HG03135 (cell line): ENCODE measurements at regions not wholly inside any gene's neighbourhood (a gene's known extent, or its start where the extent isn't known, plus 50 kb on each side); places are given as distances from the start of the nearest gene placed in this dataset.
"Not testable (repeated sequence)": the region's sequence is repeated elsewhere in the genome, so short reads cannot be mapped to it uniquely, and the experiment has no call there.

Experiments used
- ATAC-seq: cut with Tn5 transposase; IDR thresholded peaks from one replicate; pipeline ENCODE4 v1.9.1; 2021; ENCODE audit warnings: mild to moderate bottlenecking, moderate library complexity; ENCODE audit not compliant: unreplicated experiment

DNA sequence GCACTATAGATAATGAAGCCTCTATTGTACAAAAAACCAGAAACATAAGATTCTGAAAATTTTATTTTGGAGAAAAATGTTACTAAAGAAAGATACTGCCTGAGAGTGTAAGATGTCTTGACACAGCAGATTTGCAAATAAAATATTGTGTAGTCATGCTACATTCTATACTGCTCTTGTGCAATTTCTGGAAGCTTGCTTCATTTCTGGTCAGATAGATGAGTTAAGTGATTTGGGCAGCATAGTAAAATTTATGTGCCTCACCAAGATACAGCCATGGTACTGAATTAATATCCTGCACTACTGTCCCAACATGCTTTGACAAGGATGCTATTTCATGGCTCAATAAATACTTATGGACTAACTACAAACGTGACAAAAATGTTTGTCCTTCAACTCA lies 55.1 kb upstream of the STARD13 start:
- ATAC-seq = no peak

DNA sequence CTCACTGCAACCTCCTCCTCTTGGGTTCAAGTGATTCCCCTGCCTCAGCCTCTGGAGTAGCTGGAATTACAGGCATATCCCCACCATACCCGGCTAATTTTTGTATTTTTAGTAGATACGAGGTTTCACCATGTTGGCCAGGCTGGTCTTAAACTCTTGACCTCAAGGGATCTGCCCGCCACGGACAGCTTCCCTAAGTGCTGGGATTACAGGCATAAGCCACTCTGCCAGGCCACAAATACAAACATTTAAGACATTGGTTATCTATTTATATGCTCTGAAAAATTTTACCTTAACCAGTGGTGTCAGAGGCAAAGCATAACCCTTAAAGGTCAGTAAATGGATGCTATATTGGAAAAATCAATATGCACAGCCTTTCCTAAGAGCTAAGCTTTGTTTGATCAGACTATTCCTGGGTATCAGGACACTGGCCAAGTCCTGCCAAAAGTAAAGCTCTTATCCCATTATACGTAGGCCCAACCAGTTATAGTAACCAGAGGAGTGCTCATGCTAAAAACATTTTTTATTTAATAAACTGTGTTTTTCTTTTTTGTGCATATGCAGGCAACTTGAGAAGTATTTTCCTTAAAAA lies 56.4 kb upstream of the STARD13 start:
- ATAC-seq = no peak

DNA sequence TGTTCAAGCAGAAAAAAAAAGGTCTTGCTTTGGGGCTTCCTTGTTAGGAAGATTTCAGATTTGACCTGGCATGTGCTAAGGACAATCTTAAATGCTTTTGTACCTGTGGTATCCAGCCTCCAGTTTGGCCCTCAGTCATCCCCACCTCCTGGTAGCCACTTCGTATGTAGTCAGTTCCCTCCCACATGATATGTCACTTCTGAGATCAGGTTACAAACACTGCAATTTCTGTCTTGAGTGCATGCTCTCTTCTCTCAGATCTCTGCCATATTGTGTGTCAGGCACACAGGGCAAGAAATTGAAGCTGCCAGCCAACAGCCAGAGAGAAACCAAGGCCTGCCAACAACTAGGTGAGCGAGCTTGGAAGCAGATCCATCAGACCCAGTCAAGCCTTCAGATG lies 60.3 kb upstream of the STARD13 start:
- no peak for ATAC-seq

DNA sequence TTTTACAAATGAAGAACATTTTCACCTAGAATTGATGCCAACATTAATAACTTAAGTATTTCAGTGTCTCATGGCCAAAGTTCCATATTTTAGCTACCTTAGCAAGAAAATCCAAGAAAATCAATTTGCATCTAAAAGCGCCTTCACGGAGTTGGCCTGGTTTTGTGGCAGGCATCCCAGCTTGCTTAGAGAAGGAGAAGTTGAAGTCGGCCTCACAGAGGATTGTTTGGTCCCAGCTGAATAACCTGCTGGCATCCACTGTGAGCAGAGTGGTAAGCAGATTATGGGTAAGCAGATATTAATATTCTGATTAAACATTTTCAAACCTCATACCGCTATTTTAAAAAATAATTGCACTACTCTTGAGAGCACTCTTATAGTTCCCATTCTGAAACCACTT lies 62.3 kb upstream of the STARD13 start:
- ATAC-seq = no peak

GRCh38 chr13:33348366-33348765 lies 62.8 kb upstream of the STARD13 start:
- ATAC-seq = no peak

DNA sequence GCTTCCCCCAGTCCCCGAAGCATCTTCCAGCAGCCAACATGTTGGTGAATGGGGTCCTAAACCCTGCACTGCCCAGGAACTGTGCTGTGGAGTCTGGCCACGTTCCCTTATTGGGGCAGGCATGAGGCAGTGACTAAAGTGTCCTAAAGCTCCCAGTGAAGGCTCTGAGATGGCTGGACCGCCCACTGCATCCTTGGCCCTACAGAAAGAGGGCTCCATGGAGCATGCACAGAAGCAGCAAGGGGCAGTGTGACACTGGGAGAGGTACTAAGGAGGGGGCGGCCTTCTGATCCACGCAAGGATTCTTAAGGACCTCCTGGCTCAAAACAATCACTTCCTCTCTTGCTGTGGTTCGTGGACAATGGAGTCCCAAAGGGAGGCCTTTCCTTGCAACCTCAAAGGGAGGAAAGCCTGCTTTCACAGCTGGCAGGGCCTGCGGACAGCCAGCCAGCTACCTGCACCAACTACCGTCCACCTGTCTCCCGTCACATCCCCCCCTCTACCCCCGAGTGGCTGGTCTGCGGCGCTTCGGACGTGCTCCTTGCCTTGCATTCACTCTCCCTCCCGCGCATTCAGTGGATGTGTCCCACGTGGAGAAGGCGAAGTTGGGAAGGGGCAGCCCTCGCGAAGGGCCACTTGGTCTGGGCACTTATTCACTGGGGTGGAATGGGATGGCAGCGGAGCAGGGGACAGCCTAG lies 63.9 kb upstream of the STARD13 start:
- ATAC-seq = no peak

DNA sequence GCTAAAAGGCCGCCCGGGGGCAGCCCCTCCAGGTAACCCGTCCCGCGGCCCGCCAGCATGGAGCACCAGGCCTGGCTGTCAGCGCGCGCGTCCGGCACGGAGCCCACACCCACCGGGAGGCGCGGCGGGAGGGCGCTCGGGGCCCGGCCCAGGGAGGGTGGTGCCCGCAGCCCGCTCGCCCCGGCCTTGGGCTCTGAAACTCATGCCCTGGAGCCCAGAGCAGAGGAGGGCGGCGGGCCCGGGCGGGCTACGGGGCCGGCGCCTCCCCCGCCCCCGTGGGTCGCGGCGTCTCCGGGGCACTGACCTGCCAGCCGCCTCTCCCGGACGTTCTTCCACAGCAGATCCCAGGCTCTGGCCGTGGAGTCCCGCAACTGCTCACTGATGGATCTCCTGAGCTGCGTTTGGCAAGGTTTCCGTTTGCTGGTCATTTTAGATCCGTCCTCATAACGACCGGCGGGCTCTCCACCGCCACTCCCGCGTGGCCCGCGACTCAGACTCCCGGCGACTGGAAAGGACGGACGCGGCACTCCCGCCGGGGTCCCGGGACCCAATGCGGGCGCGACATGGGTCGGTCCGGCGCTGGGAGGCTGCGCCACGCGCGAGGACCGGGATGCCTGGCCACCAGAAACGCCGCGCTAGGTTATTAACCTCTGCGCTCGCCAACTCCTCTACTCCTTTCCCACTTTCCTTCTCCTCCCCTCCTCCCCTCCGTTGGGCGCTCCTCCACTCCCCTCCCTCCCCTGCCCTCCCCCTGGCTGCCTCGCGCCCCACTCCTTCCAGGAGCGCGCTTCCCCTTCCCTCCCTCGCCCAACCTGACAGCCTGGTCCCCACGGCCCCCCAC lies 64.7 kb upstream of the STARD13 start:
- ATAC-seq = no peak

GRCh38 chr13:33351319-33351718 lies 65.8 kb upstream of the STARD13 start:
- ATAC-seq = no peak

DNA sequence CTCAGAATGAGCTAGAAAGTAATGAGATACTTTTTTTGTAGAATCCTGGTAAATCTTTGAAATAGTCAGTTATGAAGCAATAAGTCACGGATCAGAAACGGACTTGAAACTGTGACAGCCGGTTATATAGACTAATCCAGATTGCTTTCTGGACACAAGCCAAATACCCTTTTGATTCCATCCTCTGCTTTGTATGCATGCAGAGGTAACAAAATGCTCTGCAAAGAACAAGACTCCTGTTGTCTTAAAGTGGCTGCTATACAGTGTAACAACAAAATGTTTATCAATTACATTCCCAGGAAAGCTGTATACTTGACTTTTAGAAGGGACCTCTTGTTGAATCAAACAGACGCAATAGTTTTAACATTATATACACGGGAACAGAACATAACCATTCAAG lies 66.5 kb upstream of the STARD13 start:
- no peak for ATAC-seq

- ATAC-seq = no peak
Observed at GRCh38 chr13:33352526-33352925, 67.0 kb upstream of the STARD13 start.

- ATAC-seq = peak; percentile 51
Observed at GRCh38 chr13:33353210-33353609, 67.7 kb upstream of the STARD13 start.

DNA sequence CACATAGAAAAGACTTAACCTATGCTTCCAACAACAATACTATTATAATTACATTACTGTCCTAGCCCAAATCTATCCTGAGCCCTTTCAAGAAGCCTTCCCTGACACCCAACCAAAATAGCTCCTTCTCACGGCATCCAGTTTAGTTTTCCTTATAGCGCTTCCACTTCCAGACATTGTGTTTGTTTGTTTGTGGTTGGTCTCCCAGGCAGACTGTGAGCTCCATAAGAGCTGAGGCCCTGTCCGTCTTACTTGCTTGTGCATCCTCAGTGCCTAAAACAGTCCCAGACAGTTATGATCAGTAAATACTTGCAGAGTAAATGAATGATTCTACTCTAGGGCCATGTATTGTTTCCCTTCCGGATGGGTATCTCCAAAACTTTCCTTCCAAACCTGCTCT lies 68.1 kb upstream of the STARD13 start:
- no peak for ATAC-seq

DNA sequence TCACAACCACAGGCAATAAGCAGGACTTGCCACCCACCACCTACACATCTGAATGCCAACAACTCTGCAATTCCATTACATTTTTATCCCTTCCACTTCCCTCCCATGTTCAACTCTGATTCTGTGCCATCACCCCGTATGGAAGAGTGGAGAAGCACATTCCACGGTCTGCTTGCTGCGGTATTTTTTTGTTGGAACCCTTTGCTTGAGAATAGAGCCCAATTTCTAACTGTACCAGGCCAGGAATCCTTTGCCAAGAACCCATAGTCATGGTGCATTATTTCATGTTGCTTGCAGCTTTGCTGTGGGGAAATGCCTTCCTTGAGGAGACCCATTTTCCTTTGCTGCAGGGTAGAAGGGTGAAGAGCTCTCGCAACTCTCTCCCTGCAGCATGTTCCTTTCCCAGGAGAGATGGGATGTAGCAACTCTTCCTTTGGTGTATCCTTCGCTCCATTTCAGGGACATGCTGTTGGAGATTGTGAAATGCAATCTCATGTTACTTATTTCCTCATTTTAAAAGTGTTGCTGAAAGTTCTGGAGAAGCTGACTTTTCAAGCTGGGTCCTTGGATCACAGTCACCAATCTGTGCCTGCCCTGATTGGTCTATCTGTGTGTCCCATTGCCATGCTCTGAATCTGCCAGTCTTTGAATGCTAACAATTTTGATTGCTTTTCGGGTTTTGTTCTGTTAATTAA lies 69.8 kb upstream of the STARD13 start:
- no peak for ATAC-seq

GRCh38 chr13:33358076-33358475 lies 72.5 kb upstream of the STARD13 start:
- ATAC-seq = not testable (repeated sequence)

DNA sequence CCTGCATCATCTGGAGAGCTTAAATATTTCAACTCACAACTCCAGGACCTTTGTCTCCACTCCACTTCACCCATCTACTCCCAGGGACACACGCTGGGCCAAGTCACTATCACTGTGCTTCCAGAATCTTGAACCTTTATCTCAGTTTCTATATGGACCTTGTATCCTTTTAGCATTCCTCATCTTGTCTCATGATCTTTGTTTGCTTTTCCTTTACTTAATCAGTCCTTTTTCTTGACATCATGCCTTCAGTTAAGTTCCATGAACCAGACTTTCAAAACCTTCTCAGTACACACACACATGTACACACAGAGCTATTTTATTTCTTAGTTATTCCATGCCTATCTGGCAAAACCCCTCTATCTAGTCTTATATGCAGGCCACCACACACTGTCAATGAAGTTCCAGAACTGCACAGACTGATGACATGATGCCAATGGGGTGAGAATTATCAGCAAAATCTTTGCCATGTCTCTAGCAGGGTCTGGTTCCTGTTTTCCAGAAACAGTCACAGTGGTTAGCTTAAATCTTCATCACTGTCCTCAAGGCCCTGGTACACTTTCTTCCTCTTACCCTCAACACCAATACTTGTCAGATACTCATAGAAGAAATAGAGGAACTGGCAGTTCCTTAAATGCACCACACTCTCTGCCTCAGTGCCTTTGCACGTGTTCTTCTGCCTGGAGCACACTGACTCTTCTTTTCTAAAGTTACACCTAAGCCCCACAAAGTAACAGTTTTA lies 77.6 kb upstream of the STARD13 start:
- no peak for ATAC-seq

DNA sequence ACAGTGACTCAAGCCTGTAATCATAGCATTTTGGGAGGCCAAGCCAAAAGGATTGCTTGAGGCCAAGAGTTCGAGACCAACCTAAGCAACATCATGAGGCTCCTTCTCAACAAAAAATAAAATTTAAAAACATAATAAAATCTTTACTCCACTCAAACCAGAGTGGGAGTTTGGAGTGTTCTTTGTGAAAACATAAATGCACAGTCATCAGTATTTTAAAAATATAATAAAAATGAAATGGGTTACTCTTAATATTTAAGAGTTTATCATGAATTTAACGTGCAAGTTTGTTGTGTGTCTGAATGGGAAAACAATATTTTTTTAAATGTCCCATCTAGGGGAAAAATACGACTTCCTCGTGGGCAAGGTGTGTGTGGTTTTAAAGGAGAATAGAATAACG lies 78.6 kb upstream of the STARD13 start:
- ATAC-seq = no peak

GRCh38 chr13:33366469-33367062 lies 81.0 kb upstream of the STARD13 start:
- no peak for ATAC-seq

- ATAC-seq = no peak
Observed at GRCh38 chr13:33367171-33367895, 81.8 kb upstream of the STARD13 start.

DNA sequence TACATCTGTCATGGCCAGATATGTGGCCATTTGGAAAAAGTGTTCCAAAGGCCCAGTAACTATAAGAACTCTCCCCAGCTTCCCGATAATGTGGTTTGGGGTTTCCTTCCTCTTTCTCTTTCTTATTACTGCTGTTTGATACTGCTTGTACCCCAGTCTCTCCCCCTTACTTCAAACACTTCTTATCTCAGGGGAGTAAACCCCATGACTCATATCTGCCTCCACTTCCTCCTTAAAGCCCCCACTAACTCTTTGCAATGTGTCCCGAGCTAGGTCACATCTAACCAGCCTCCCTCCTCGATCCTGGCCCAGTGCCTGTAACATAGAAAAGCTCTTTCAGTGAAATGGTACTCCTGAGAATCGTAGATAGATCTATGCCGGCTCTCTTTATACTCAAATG lies 82.4 kb upstream of the STARD13 start:
- ATAC-seq = no peak

GRCh38 chr13:33369073-33369472 lies 83.5 kb upstream of the STARD13 start:
- ATAC-seq = no peak
